Esophagus squamous epithelium (tissue), 5 donors: ENCODE measurements at regions not wholly inside any gene's neighbourhood (a gene's known extent, or its start where the extent isn't known, plus 50 kb on each side); places are given as distances from the start of the nearest gene placed in this dataset.

Experiments
- DNase-seq: peaks from one replicate; lab custom pipeline; 2025; lab: John Stamatoyannopoulos, UW
- H3K27ac ChIP-seq, 4 donors: fragments of 200-600 bp; sonication (generic); one replicate each; pipeline ENCODE4 v1.5.1; 2016 to 2019; ENCODE audit warnings: mild to moderate bottlenecking in 1 of 4
- H3K27me3 ChIP-seq, 4 donors: fragments of 200-600 bp; sonication (generic); 1 replicate in 3 of 4; 2 replicates in 1 of 4; pipeline versions ENCODE4 v1.5.1 to v1.6.0; 2017 to 2021; ENCODE audit warnings: antibody characterized with exemption in 1 of 4
- H3K36me3 ChIP-seq, 3 donors: fragments of 200-600 bp; sonication (generic); one replicate each; pipeline ENCODE4 v1.5.1; 2016 to 2019
- H3K4me1 ChIP-seq, 3 donors: fragments of 200-600 bp; sonication (generic); one replicate each; pipeline ENCODE4 v1.5.1; 2017 to 2019
- H3K4me3 ChIP-seq, 4 donors: fragments of 200-600 bp; sonication (generic); 1 replicate in 3 of 4; 2 replicates in 1 of 4; pipeline ENCODE4 v1.5.1; 2016 to 2019; ENCODE audit warnings: mild to moderate bottlenecking in 2 of 4, moderate library complexity in 1 of 4
- H3K9me3 ChIP-seq, 3 donors: fragments of 200-600 bp; sonication (generic); one replicate each; pipeline ENCODE4 v1.5.1; 2016 to 2019
- CTCF ChIP-seq, 6 experiments: fragments of 450-650 bp in 4 of 6; fragments of 200-600 bp in 2 of 6; sonication (generic) in 2 of 6; IDR thresholded peaks; one replicate each; pipeline ENCODE4 v1.5.1; 2016 to 2019; ENCODE audit warnings: antibody characterized with exemption in 6 of 6, mild to moderate bottlenecking in 4 of 6, moderate library complexity in 4 of 6
- POLR2A ChIP-seq, 4 donors: fragments of 450-650 bp; IDR thresholded peaks; one replicate each; pipeline ENCODE4 v1.6.1; 2017; ENCODE audit warnings: antibody characterized with exemption in 4 of 4, mild to moderate bottlenecking in 4 of 4, moderate library complexity in 3 of 4
- WGBS, 2 donors: methylation state at CpG; one replicate each; pipeline ENCODE4 v1.1.5; 2018; 5-methylcytosine and 5-hydroxymethylcytosine counted together
- intact Hi-C: fragments of 100-400 bp; cut with DNase I; formaldehyde crosslinking; loops from one replicate; pipeline ENCODE4 v1.15.0; 2022
- donor health status: DM: yes; HTN: yes; CAD: no.

- H3K4me3 ChIP-seq: no peak overlapping the region
- no peaks in the 10 kb centered on the region for H3K4me1 ChIP-seq
- no peaks in the 10 kb centered on the region for H3K27me3 ChIP-seq
- H3K36me3 ChIP-seq: no peaks in the 10 kb centered on the region
- no peak overlapping the region for H3K27ac ChIP-seq
- no peaks in the 10 kb centered on the region for H3K9me3 ChIP-seq
- WGBS, 2 donors: 70 to 85% methylated on average over 3 of the region's 3 CpGs
- no peak for DNase-seq
- TF ChIP-seq CTCF (IDR thresholded peaks at IDR 0.05) (no peak), POLR2A (IDR thresholded peaks at IDR 0.05) (no peak)
- intact Hi-C loops: no loop called here
These were observed 1661.8 kb upstream of the SPRY2 start for GRCh38 chr13:82002710-82003109.

- Histone ChIP-seq H3K4me3 (no peak overlapping the region), H3K36me3 (no peaks in the 10 kb centered on the region), H3K4me1 (no peaks in the 10 kb centered on the region), H3K9me3 (no peaks in the 10 kb centered on the region), H3K27me3 (no peaks in the 10 kb centered on the region), H3K27ac (no peak overlapping the region)
- TF ChIP-seq CTCF (IDR thresholded peaks at IDR 0.05) (no peak), POLR2A (IDR thresholded peaks at IDR 0.05) (no peak)
- intact Hi-C loops: no loop called here
- WGBS, 2 donors: 80 to 87% methylated on average over 3 of the region's 3 CpGs
- DNase-seq: no peak
These were observed 1654.4 kb upstream of the SPRY2 start for GRCh38 chr13:81995316-81995715.

- H3K4me3 ChIP-seq: no peak overlapping the region
- no peaks in the 10 kb centered on the region for H3K4me1 ChIP-seq
- H3K36me3 ChIP-seq: no peaks in the 10 kb centered on the region
- no peaks in the 10 kb centered on the region for H3K9me3 ChIP-seq
- no peak for DNase-seq
- H3K27me3 ChIP-seq: no peaks in the 10 kb centered on the region
- H3K27ac ChIP-seq: no peak overlapping the region
- no peak for TF ChIP-seq POLR2A (IDR thresholded peaks at IDR 0.05)
- no peak for TF ChIP-seq CTCF (IDR thresholded peaks at IDR 0.05)
- intact Hi-C loops: no loop called here
- 79 to 84% methylated on average over 6 of the region's 6 CpGs for WGBS, 2 donors
These were observed 1649.7 kb upstream of the SPRY2 start for GRCh38 chr13:81990652-81991051.

GRCh38 chr13:81988567-81988966, 1647.6 kb upstream of the SPRY2 start:
- intact Hi-C loops: no loop called here
- H3K36me3 ChIP-seq: no peaks in the 10 kb centered on the region
- 21 to 23% methylated on average over 3 of the region's 3 CpGs for WGBS, 2 donors
- TF ChIP-seq CTCF (IDR thresholded peaks at IDR 0.05) (no peak), POLR2A (IDR thresholded peaks at IDR 0.05) (no peak)
- H3K27me3 ChIP-seq: no peaks in the 10 kb centered on the region
- no peak for DNase-seq
- H3K27ac ChIP-seq: no peak overlapping the region
- H3K4me3 ChIP-seq: no peak overlapping the region
- H3K9me3 ChIP-seq: no peaks in the 10 kb centered on the region
- H3K4me1 ChIP-seq: no peaks in the 10 kb centered on the region

GRCh38 chr13:81987677-81988357, 1646.9 kb upstream of the SPRY2 start:
- Histone ChIP-seq H3K36me3 (no peaks in the 10 kb centered on the region), H3K27ac (no peak overlapping the region), H3K4me1 (no peaks in the 10 kb centered on the region), H3K4me3 (no peak overlapping the region), H3K9me3 (no peaks in the 10 kb centered on the region), H3K27me3 (no peaks in the 10 kb centered on the region)
- no peak for DNase-seq
- no peak for TF ChIP-seq CTCF (IDR thresholded peaks at IDR 0.05)
- no peak for TF ChIP-seq POLR2A (IDR thresholded peaks at IDR 0.05)
- 70 to 74% methylated on average over 3 of the region's 3 CpGs for WGBS, 2 donors
- intact Hi-C loops: no loop called here
